ENCODE measurements at regions not wholly inside any gene's neighbourhood (a gene's known extent, or its start where the extent isn't known, plus 50 kb on each side); places are given as distances from the start of the nearest gene placed in this dataset.
A peak's percentile ranks its signal among the peaks of the same experiment; 100 is the strongest.

- H3K4me2 ChIP-seq (ENCODE audit: insufficient read depth, insufficient read length, low read length), result no peak overlapping the region
- no peak overlapping the region for H2BK5ac ChIP-seq (ENCODE audit: insufficient read length, low read length)
Observed at GRCh38 chr2:8494589-8494988, 187.3 kb upstream of the ID2 start.

More at GRCh38 chr2:8494589-8494988, 187.3 kb upstream of the ID2 start:
- H3K36me3 Mint-ChIP-seq (ENCODE audit: insufficient read depth in 1 of 3, low read depth in 3 of 3), result no peaks in the 10 kb centered on the region
- H3K27ac Mint-ChIP-seq, result peak overlapping the region in 1 of 3 experiments; percentile 19; a peak in 1 of 7 replicates
- no peak overlapping the region; the same call in 1 of the 2 replicates for H3K14ac ChIP-seq (ENCODE audit: insufficient read depth, low read length)
- no peak overlapping the region; a peak in 1 of 5 replicates for H3K4me3 Mint-ChIP-seq
- no peaks in the 10 kb centered on the region for H3K9me3 ChIP-seq (ENCODE audit: control insufficient read depth, low read depth, low read length)
- H2BK12ac ChIP-seq (ENCODE audit: insufficient read length, low read depth, low read length), result no peak overlapping the region
- no peak overlapping the region for H4K5ac ChIP-seq (ENCODE audit: insufficient read length, low read depth, low read length)
- H2BK15ac ChIP-seq (ENCODE audit: low read depth, low read length), result no peak overlapping the region
- TF ChIP-seq, protein P1, sequence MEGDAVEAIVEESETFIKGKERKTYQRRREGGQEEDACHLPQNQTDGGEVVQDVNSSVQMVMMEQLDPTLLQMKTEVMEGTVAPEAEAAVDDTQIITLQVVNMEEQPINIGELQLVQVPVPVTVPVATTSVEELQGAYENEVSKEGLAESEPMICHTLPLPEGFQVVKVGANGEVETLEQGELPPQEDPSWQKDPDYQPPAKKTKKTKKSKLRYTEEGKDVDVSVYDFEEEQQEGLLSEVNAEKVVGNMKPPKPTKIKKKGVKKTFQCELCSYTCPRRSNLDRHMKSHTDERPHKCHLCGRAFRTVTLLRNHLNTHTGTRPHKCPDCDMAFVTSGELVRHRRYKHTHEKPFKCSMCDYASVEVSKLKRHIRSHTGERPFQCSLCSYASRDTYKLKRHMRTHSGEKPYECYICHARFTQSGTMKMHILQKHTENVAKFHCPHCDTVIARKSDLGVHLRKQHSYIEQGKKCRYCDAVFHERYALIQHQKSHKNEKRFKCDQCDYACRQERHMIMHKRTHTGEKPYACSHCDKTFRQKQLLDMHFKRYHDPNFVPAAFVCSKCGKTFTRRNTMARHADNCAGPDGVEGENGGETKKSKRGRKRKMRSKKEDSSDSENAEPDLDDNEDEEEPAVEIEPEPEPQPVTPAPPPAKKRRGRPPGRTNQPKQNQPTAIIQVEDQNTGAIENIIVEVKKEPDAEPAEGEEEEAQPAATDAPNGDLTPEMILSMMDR (conservative IDR thresholded peaks at IDR 0.05), result no peak
- H3K79me1 ChIP-seq (ENCODE audit: insufficient read depth, low read depth, low read length, poor library complexity, severe bottlenecking), result no peaks in the 10 kb centered on the region
- H2BK120ac ChIP-seq (ENCODE audit: low read depth, low read length, poor library complexity, severe bottlenecking), result no peak overlapping the region
- no peak overlapping the region for H3K23ac ChIP-seq (ENCODE audit: insufficient read length, low read depth, low read length)
- no peak overlapping the region for H4K8ac ChIP-seq (replicated peaks; ENCODE audit: insufficient read length, low read depth, low read length)
- no peak overlapping the region for H3K9ac ChIP-seq (ENCODE audit: extremely low read depth, insufficient read length, low read length)
- H3K79me2 ChIP-seq (ENCODE audit: insufficient read depth, low read length), result no peaks in the 10 kb centered on the region
- H2AFZ ChIP-seq (ENCODE audit: low read length), result no peak overlapping the region
- no peaks in the 10 kb centered on the region for H4K20me1 ChIP-seq (ENCODE audit: control insufficient read depth, insufficient read depth, insufficient read length)
- no peaks in the 10 kb centered on the region; the same call in 1 of the 2 replicates for H3K4me1 ChIP-seq (ENCODE audit: insufficient read depth, low read length)
- H3K9me3 Mint-ChIP-seq, result no peaks in the 10 kb centered on the region
- H3K27me3 ChIP-seq (ENCODE audit: insufficient read depth, low read length), result no peaks in the 10 kb centered on the region
- H3T11ph ChIP-seq (ENCODE audit: low read length), result no peak overlapping the region
- WGBS (ENCODE audit: extremely low coverage, insufficient read length, low lambda C conversion rate), result no CpG with 5 or more reads among the region's 3 CpGs
- H3K4me1 Mint-ChIP-seq, result peaks cover 14% of the 10 kb centered on the region in 2 experiments
- no peak overlapping the region for H2BK20ac ChIP-seq (ENCODE audit: low read depth, low read length, poor library complexity, severe bottlenecking)
- H2AK5ac ChIP-seq (ENCODE audit: insufficient read length, low read length), result no peak overlapping the region
- H3K27me3 Mint-ChIP-seq (ENCODE audit: low read depth), result no peaks in the 10 kb centered on the region; the same call in none of the 2 replicates
- H3K56ac ChIP-seq (ENCODE audit: insufficient read length, low read depth, low read length), result no peak overlapping the region
- no peak overlapping the region for H3K18ac ChIP-seq (ENCODE audit: insufficient read length, low read depth, low read length)
- no peak for DNase-seq
- no peak overlapping the region for H3K4ac ChIP-seq (ENCODE audit: low read depth, low read length)
- H3K27ac ChIP-seq (ENCODE audit: insufficient read length, low read depth, low read length), result no peak overlapping the region
- no peaks in the 10 kb centered on the region for H3K23me2 ChIP-seq (ENCODE audit: insufficient read length, low read depth, low read length, poor library complexity, severe bottlenecking)
- H4K91ac ChIP-seq (ENCODE audit: insufficient read length, low read depth, low read length), result no peak overlapping the region

Measured in H9 (cell line).